LNCaP clone FGC (cell line): ENCODE measurements at regions not wholly inside any gene's neighbourhood (a gene's known extent, or its start where the extent isn't known, plus 50 kb on each side); places are given as distances from the start of the nearest gene placed in this dataset.

Experiments
- DNase-seq: peaks from one replicate; pipeline ENCODE4 v3.0.0-alpha.2; 2011; ENCODE audit warnings: low read depth
- H3K4me3 ChIP-seq: 2 replicates; pipeline ENCODE4 v1.5.1; 2011; ENCODE audit warnings: mild to moderate bottlenecking, low read depth, low read length, control low read depth
- CTCF ChIP-seq: IDR thresholded peaks from 2 replicates; pipeline ENCODE4 v1.5.1; 2012; ENCODE audit warnings: mild to moderate bottlenecking; ENCODE audit not compliant: control insufficient read depth, insufficient read depth; ENCODE audit errors: extremely low read depth

DNA sequence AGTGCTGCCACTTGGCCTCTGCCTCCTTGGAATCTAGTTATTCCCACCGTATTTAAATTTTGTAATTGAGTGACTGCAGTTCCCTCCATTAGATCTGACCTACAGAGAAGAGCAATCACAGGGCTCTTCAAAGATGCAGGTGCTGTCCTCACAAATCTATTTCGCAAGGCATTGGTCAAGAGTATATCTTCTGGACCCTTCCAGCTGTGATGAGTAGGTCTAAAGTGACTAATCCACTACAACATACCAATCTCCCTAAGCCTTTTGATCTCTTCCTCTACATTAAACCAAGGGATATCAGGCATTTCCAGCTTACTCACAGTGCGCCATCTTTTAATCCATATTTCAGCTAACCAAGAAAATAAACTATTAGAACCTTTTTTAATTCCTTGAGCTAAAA lies 65.1 kb upstream of the COL3A1 start:
- DNase-seq: no peak
- no peak for TF ChIP-seq CTCF

DNA sequence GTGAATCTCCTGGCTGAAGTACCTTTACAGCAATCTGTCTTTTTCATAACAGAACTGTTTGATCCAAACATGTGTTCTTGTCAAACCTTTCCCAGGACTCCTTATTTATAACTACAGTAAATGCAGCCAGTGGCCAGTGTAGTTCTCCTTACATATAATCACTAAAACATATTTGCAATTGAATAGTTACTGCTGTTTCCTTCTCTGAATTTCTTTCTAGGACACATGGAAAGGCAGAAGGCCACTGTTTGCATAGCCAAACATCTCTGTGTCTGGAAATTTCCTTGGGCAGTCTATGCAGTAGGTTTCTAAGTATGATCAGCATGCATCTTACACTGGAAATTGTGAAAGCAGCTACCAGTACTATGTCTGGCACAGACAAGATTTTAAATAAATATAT lies 57.4 kb upstream of the COL3A1 start:
- DNase-seq: no peak
- H3K4me3 ChIP-seq: no peak overlapping the region
- no peak for TF ChIP-seq CTCF

More for the DNA sequence above, 65.1 kb upstream of the COL3A1 start:
- H3K4me3 ChIP-seq: no peak overlapping the region

GRCh38 chr2:188917632-188918031 lies 56.5 kb upstream of the COL3A1 start:
- H3K4me3 ChIP-seq: no peak overlapping the region
- TF ChIP-seq CTCF: no peak
- DNase-seq: no peak

GRCh38 chr2:188919824-188920223 lies 54.3 kb upstream of the COL3A1 start:
- no peak for DNase-seq
- no peak for TF ChIP-seq CTCF
- no peak overlapping the region for H3K4me3 ChIP-seq

DNA sequence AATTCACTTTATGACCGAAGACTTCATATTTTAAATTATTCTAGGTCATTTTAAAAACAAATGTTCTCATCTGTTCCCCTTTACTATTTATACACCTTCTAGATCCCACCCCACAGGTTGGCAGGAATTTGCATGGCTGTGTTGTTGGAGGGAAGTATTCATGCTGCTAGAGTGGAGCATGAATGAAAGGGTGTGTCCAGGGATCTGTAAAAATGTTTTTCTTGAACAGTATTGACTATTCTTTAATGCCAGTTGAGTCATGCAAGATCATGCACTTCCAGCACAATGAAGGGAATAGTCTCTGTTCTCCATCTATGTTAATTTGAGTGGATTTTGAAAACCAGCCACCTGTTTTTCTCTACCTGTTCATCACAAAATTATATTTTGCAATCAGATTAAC lies 52.0 kb upstream of the COL3A1 start:
- no peak for DNase-seq
- no peak for TF ChIP-seq CTCF
- H3K4me3 ChIP-seq: no peak overlapping the region
